GM23338 (cell line): ENCODE measurements at regions not wholly inside any gene's neighbourhood (a gene's known extent, or its start where the extent isn't known, plus 50 kb on each side); places are given as distances from the start of the nearest gene placed in this dataset.

ENCODE experiments used
- CREB1 ChIP-seq: fragments of 250-450 bp; sonication (Bioruptor Pico); IDR thresholded peaks from 2 replicates; pipeline ENCODE4 v1.5.0; 2020; ENCODE audit warnings: low read depth, mild to moderate bottlenecking, moderate library complexity
- EZH2 ChIP-seq: fragments of 200-600 bp; sonication (generic); IDR thresholded peaks from one replicate; pipeline ENCODE4 v1.8.0; 2017; ENCODE audit warnings: antibody characterized with exemption, mild to moderate bottlenecking, low read depth; ENCODE audit not compliant: unreplicated experiment
- EZH2phosphoT487 ChIP-seq: fragments of 200-600 bp; sonication (generic); IDR thresholded peaks from one replicate; pipeline ENCODE4 v1.8.1; 2018; ENCODE audit warnings: antibody characterized with exemption; ENCODE audit not compliant: unreplicated experiment
- JUNB ChIP-seq: IDR thresholded peaks from one replicate; pipeline ENCODE4 v1.6.1; 2016; ENCODE audit warnings: antibody characterized with exemption; ENCODE audit not compliant: unreplicated experiment
- NANOG ChIP-seq: IDR thresholded peaks from 2 replicates; pipeline ENCODE4 v1.6.1; 2016; ENCODE audit warnings: antibody characterized with exemption, borderline replicate concordance
- POLR2AphosphoS5 ChIP-seq: IDR thresholded peaks from 2 replicates; pipeline ENCODE4 v1.6.1; 2016; ENCODE audit warnings: antibody characterized with exemption, low read depth
- STAT1 ChIP-seq: IDR thresholded peaks from one replicate; pipeline ENCODE4 v1.6.1; 2016; ENCODE audit warnings: antibody characterized with exemption; ENCODE audit not compliant: unreplicated experiment
- ZNF114 ChIP-seq: fragments of 250-450 bp; sonication (Bioruptor Pico); IDR thresholded peaks from 2 replicates; pipeline ENCODE4 v1.5.0; 2020; ENCODE audit warnings: mild to moderate bottlenecking, moderate library complexity
- ZNF331 ChIP-seq: fragments of 250-450 bp; sonication (Bioruptor Pico); IDR thresholded peaks from 2 replicates; pipeline ENCODE4 v1.5.0; 2020; ENCODE audit warnings: low read depth, mild to moderate bottlenecking, moderate library complexity
- TF ChIP-seq, protein P1 (sequence below), 2 experiments: fragments of 200-600 bp in 1 of 2; sonication (generic) in 1 of 2; conservative IDR thresholded peaks; 2 replicates each; pipeline versions ENCODE4 v1.5.1 to v1.6.1; 2016 to 2017; ENCODE audit warnings: antibody characterized with exemption in 2 of 2, low read depth in 2 of 2, mild to moderate bottlenecking in 2 of 2, moderate library complexity in 1 of 2
- TF ChIP-seq, protein P2 (sequence below): IDR thresholded peaks from one replicate; pipeline ENCODE4 v1.6.1; 2018; ENCODE audit warnings: antibody characterized with exemption; ENCODE audit not compliant: unreplicated experiment
- TF ChIP-seq, protein P3 (sequence below): IDR thresholded peaks from 2 replicates; pipeline ENCODE4 v1.6.1; 2016; ENCODE audit warnings: antibody characterized with exemption

DNA sequence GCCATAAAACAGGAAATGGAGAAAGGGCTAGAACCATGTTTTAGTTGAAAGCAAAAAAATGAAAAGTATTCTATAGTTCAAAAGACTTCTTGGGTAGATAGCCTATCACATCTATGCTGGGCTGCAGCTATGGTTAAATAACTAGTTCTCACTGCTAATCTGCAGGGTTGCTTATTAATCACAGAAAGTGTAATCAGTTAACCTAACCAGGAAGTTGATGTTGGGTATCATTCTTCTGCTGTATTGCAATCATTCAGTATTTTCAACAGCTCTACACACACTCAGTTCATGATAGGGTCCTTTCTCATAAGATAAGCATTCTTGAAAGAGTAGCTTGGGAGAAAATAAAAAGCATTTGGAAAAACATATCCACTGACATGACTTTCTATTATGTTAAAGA is 135.2 kb upstream of the TCF21 start:
- TF ChIP-seq, protein P1, sequence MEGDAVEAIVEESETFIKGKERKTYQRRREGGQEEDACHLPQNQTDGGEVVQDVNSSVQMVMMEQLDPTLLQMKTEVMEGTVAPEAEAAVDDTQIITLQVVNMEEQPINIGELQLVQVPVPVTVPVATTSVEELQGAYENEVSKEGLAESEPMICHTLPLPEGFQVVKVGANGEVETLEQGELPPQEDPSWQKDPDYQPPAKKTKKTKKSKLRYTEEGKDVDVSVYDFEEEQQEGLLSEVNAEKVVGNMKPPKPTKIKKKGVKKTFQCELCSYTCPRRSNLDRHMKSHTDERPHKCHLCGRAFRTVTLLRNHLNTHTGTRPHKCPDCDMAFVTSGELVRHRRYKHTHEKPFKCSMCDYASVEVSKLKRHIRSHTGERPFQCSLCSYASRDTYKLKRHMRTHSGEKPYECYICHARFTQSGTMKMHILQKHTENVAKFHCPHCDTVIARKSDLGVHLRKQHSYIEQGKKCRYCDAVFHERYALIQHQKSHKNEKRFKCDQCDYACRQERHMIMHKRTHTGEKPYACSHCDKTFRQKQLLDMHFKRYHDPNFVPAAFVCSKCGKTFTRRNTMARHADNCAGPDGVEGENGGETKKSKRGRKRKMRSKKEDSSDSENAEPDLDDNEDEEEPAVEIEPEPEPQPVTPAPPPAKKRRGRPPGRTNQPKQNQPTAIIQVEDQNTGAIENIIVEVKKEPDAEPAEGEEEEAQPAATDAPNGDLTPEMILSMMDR (conservative IDR thresholded peaks at IDR 0.05; ENCODE audit: low read depth in 2 of 2): no peak
- TF ChIP-seq EZH2 (no peak), ZNF114 (CRISPR knock-in tag) (no peak), POLR2AphosphoS5 (no peak), CREB1 (no peak), ZNF331 (no peak), EZH2phosphoT487 (no peak), STAT1 (no peak), JUNB (no peak), NANOG (no peak)
- TF ChIP-seq, protein P2, sequence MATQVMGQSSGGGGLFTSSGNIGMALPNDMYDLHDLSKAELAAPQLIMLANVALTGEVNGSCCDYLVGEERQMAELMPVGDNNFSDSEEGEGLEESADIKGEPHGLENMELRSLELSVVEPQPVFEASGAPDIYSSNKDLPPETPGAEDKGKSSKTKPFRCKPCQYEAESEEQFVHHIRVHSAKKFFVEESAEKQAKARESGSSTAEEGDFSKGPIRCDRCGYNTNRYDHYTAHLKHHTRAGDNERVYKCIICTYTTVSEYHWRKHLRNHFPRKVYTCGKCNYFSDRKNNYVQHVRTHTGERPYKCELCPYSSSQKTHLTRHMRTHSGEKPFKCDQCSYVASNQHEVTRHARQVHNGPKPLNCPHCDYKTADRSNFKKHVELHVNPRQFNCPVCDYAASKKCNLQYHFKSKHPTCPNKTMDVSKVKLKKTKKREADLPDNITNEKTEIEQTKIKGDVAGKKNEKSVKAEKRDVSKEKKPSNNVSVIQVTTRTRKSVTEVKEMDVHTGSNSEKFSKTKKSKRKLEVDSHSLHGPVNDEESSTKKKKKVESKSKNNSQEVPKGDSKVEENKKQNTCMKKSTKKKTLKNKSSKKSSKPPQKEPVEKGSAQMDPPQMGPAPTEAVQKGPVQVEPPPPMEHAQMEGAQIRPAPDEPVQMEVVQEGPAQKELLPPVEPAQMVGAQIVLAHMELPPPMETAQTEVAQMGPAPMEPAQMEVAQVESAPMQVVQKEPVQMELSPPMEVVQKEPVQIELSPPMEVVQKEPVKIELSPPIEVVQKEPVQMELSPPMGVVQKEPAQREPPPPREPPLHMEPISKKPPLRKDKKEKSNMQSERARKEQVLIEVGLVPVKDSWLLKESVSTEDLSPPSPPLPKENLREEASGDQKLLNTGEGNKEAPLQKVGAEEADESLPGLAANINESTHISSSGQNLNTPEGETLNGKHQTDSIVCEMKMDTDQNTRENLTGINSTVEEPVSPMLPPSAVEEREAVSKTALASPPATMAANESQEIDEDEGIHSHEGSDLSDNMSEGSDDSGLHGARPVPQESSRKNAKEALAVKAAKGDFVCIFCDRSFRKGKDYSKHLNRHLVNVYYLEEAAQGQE: no peak
- TF ChIP-seq, protein P3, sequence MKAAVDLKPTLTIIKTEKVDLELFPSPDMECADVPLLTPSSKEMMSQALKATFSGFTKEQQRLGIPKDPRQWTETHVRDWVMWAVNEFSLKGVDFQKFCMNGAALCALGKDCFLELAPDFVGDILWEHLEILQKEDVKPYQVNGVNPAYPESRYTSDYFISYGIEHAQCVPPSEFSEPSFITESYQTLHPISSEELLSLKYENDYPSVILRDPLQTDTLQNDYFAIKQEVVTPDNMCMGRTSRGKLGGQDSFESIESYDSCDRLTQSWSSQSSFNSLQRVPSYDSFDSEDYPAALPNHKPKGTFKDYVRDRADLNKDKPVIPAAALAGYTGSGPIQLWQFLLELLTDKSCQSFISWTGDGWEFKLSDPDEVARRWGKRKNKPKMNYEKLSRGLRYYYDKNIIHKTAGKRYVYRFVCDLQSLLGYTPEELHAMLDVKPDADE: no peak
